CD4-positive, alpha-beta T cell treated with Interleukin-15 for 4 hours (primary cell): ENCODE measurements at regions not wholly inside any gene's neighbourhood (a gene's known extent, or its start where the extent isn't known, plus 50 kb on each side); places are given as distances from the start of the nearest gene placed in this dataset.
"Not testable (repeated sequence)": the region's sequence is repeated elsewhere in the genome, so short reads cannot be mapped to it uniquely, and the experiment has no call there.

Experiments used
- DNase-seq: peaks from one replicate; pipeline ENCODE4 v3.0.0-alpha.2; 2020; ENCODE audit warnings: low spot score

DNA sequence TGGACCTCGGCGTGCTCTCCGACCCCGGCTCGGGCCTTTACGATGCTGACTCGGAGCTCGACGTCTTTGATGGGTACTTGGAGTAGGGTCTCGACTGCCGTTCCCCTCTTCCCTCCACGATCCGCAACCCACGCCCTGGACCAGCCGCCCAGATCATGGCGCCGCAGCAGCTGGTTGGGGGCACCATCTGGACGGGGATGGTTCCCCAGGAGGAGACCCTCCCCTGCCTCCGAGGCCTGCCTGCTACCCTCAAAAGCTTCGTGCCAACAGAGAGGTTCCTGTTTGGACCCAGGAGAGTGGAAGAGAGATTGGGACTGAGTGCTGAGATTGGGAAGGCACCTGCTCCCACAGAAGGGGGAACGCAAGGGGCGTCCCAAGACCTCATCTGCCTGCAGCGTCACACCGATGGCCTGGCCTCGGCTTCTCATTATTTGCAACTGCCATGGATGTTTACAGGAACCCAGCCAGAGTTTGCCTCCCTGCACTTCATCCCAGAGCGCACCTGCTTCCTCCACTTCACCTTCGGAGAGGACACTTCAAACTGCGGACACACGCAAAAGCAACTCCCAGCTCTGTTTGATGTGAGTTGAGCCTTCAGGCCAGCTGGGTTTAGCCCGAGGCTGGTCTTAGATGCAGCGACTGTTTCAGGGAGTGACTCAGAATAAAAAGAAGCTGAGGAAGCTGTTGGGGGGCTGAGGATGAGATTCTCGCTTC lies 58.9 kb downstream of the GOLGA6L7 start:
- peak; percentile 12 for DNase-seq

DNA sequence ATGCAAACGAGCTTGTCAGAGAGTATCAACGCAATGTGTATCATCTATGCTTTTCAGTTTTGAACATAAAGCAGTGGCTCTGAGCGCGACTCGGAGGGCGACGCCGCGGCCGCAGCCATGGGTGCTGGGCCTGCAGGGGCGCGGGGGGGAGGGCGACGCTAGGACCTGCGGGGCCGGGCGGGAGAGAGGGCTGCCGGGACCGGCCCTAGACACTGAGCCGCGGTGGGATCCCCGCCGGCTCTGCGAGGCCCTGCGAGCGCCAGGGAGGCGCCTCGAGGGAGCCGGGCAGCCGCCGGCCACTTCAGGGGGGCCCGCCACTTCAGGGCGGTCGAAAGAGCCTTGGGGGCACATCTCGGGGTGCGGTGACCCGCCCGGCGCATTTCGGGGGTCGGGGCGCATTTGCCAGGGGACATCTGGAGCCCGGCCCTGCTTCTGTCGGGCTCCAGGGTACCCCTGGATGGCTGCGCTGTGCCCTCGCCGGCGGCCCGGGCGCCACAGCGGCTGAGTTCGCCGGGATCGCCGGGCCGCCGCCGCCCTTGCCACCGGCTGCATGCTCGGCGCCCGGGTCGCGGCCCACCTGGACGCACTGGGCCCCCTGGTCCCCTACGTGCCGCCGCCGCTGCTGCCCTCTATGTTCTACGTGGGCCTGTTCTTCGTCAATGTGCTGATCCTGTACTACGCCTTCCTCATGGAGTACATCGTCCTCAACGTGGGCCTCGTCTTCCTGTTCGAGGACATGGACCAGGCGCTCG lies 59.6 kb downstream of the GOLGA6L7 start:
- not testable (repeated sequence) for DNase-seq

DNA sequence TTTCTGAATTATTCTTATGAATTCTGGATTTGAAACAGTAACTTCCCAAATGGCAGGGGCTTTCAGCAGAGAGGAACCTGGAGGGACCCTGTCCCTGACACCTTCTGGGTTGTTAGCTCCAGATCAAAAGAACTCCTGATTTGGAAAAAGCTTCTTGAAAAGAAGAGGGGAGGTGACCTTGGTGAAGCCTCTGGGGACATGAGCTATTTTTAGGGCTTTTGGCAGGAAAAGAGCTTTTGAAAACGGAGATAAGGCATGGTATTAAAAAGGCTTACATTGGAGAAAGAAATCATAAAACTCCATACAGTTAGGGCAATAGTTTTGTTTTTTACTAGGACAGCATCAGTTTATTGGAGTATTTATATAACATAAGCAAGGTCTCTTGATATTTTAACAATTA lies 60.3 kb downstream of the GOLGA6L7 start:
- DNase-seq = not testable (repeated sequence)

DNA sequence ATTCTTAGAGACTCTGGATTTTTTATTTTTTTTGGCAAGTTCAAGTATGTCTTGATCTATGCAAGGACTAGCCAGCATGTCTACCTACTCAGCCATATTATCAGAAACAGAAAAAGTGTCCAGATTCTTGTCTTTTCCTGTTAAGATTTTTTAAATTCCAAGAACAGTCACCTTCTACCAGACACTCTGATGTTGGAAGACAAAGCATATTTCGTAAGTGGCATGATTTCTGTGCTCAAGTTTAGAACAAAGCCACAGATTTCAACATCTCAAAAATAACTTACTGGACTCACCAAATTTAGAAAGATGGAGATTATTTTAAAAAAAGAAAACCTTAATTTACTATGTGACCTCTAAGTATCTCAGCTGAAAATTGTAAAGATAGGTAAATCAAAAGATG lies 61.9 kb downstream of the GOLGA6L7 start:
- no peak for DNase-seq

DNA sequence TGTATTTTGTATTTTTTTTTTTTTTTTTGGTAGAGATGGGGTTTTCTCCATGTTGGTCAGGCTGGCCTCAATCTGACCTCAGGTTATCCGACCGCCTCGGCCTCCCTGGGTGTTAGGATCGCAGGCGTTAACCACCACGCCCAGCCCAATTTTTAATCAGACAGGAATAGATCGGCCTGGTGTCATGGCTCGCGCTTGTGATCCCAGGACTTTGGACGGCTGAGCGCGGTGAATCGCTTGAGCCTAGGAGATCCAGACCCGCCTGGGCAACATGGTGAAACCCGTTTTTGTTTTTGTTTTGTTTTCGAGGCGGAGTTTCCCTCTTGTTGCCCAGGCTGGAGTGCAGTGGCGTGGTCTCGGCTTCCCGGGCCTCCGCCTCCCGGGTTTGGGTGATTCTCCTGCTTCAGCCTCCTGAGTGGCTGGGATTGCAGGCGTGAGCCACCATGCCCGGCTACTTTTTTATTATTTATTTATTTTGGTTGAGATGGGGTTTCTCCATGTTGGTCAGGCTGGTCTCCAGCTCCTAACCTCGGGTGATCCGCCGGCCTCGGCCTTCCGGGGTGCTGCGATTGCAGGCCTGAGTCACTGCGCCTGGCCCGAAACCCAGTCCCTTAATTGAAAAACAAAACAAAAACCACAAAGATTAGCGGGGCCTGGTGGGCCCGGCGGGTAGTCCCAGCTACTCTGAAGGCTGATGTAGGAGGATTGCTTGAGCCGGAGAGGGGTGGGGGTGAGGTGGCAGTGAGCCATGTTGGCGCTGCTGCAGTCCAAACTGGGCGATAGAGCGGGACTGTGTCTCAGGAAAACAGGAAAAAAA lies 63.9 kb downstream of the GOLGA6L7 start:
- DNase-seq = not testable (repeated sequence)

DNA sequence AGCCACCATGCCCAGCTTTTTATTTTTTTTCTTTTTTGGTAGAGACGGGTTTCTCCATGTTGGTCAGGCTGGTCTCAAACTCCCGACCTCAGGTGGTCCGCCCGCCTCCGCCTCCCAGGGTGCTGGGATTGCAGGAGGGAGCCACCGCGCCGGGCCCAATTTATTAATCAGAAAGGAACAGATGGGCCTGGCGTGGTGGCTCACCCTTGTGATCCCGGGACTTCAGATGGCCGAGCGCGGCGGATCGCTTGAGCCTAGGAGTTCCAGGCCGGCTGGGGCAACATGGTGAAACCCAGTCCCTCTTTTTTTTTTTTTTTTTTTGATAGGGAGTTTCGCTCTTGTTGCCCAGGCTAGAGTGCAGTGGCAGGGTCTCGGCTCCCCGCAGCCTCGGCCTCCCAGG lies 64.6 kb downstream of the GOLGA6L7 start:
- no peak for DNase-seq

DNA sequence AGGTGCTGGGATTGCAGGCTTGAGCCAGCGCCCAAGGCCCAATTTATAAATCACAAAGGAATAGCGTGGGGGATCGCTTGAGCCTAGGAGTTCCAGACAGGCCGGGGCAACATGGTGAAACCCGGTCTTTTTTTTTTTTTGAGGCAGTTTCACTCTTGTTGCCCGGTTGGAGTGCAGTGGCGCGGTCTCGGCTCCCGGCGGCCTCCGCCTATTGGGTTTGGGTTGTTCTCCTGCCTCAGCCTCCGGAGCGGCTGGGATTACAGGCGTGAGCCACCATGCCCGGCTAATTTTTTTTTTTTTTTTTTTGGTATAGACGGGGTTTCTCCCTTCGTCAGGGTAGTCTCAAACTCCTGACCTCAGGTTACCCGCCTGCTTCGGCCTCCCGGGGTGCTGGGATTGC lies 65.0 kb downstream of the GOLGA6L7 start:
- no peak for DNase-seq

DNA sequence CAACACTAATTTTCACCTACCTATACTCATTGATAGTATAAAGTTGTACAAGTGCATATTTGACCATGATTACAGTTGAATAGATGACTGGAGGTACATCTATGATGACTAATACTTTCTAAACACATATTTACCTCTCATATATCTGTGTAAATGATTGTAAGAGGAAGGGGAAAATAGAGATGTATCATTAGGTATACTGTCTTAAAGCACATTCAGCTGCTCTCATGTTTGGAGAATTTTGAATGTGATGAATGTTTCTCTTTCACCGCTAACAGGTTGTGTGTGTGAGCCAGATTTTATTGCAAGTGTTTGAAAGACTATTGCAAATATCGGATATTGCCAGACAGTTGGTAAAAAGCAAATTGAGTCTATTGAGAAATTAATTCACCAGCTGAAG lies 66.2 kb upstream of the GOLGA8M start:
- not testable (repeated sequence) for DNase-seq

DNA sequence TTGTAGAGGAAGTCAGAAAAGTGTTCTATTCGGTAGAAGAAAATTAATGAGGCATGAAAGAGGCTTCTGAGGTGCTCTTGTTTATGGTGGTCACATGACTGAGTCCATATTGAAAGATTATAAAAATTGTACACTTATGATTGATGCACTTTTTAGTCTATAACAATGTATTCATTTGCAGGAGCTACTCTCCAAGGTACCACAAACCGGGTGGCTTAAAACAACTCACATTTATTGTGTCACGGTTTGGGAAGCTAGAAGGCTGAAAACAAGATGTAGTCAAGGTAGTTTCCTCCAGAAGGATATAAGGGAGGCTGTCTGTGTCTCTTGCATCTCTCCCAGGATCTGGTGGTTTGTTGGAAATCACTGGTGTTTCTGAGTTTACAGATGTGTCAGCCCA lies 60.6 kb upstream of the GOLGA8M start:
- not testable (repeated sequence) for DNase-seq
